ENCODE measurements at regions not wholly inside any gene's neighbourhood (a gene's known extent, or its start where the extent isn't known, plus 50 kb on each side); places are given as distances from the start of the nearest gene placed in this dataset.

DNA sequence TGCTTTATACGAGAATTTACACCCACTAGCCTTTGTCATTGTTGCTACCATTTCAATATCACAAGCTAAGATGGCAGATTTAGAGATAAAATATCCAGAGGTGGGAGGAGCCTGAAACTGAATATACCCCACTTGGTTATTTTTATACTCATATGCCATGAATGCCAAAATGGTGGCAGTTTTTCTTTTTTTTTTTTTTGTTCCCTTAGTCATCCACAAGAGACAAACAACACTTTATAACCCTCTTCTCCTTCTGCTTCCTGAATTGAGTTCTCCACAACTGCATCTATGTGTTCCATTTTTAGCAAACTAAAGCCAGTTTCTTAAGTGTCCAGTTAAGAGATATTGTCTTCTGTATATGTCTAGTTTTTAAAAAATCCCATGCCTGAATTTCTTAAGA is 558.4 kb downstream of the LMO4 start:
- H3K36me3 ChIP-seq (ENCODE audit: control insufficient read depth in 2 of 2, insufficient read depth in 2 of 2, low read length in 1 of 2), result no peaks in the 10 kb centered on the region
- BruUV-seq (replicated peaks), result no TSS peak
- H3K79me2 ChIP-seq (ENCODE audit: control insufficient read depth, insufficient read depth, low read length), result no peaks in the 10 kb centered on the region
- H3K9ac ChIP-seq (ENCODE audit: control insufficient read depth, insufficient read depth, low read length), result no peak overlapping the region
- POLR2A ChIA-PET, result no interaction called here
- ATAC-seq (no peak), FAIRE-seq (no peak), DNase-seq (ENCODE audit: low read depth, low spot score) (no peak)
- no peak overlapping the region for H3K4me3 ChIP-seq
- no peaks in the 10 kb centered on the region for H4K20me1 ChIP-seq (ENCODE audit: control insufficient read depth, insufficient read depth)
- H2AFZ ChIP-seq (ENCODE audit: control insufficient read depth, low read depth, low read length), result no peak overlapping the region
- H3K27ac ChIP-seq (ENCODE audit: control insufficient read depth, insufficient read depth), result no peak overlapping the region
- no peak overlapping the region for H3K4me2 ChIP-seq (ENCODE audit: control insufficient read depth, insufficient read depth)
- 0% methylated on average over 1 of the region's 1 CpG for WGBS (ENCODE audit: insufficient coverage, insufficient replicate concordance, low lambda C conversion rate, missing lambda C conversion rate)
- H3K9me3 ChIP-seq (replicated peaks; ENCODE audit: control insufficient read depth, insufficient read depth, low read length), result no peaks in the 10 kb centered on the region
- CTCF ChIA-PET, result interaction anchor here (0.7 kb wide), 1 partner anchor 67 kb away, joined by 3 read pairs; no protein-coding TSS in a partner anchor
- no peaks in the 10 kb centered on the region for H3K27me3 ChIP-seq (replicated peaks in 1 of 2; ENCODE audit: control insufficient read depth in 2 of 2, insufficient read depth in 2 of 2, low read length in 1 of 2)
- in situ Hi-C loops (cut with MboI) (no loop called here), intact Hi-C loops (cut with micrococcal nuclease; ENCODE audit: unreplicated experiment) (no loop called here)
- SMC1A ChIA-PET (ENCODE audit: uncharacterized antibody, unreplicated experiment), result no interaction called here
- H3K4me1 ChIP-seq (ENCODE audit: control insufficient read depth, insufficient read depth, low read length), result no peaks in the 10 kb centered on the region
- RAD21 ChIA-PET (ENCODE audit: unreplicated experiment), result no interaction called here
- TF ChIP-seq JUND (IDR thresholded peaks at IDR 0.05; ENCODE audit: low read depth, low read length) (no peak), MTA2 (IDR thresholded peaks at IDR 0.05; ENCODE audit: low read depth) (no peak), RBBP5 (conservative IDR thresholded peaks at IDR 0.05) (no peak), SMAD5 (IDR thresholded peaks at IDR 0.05; ENCODE audit: low read depth) (no peak), SREBF2 (IDR thresholded peaks at IDR 0.05; ENCODE audit: low read length) (no peak), MEF2B (IDR thresholded peaks at IDR 0.05; ENCODE audit: partially characterized antibody, poor library complexity, severe bottlenecking) (no peak), HDGF (IDR thresholded peaks at IDR 0.05) (no peak), RB1 (IDR thresholded peaks at IDR 0.05; ENCODE audit: borderline replicate concordance) (no peak), STAT1 (conservative IDR thresholded peaks at IDR 0.05) (no peak), RUNX3 (IDR thresholded peaks at IDR 0.05; ENCODE audit: low read length) (no peak), ZNF622 (IDR thresholded peaks at IDR 0.05) (no peak)
- TF ChIP-seq, protein P1, sequence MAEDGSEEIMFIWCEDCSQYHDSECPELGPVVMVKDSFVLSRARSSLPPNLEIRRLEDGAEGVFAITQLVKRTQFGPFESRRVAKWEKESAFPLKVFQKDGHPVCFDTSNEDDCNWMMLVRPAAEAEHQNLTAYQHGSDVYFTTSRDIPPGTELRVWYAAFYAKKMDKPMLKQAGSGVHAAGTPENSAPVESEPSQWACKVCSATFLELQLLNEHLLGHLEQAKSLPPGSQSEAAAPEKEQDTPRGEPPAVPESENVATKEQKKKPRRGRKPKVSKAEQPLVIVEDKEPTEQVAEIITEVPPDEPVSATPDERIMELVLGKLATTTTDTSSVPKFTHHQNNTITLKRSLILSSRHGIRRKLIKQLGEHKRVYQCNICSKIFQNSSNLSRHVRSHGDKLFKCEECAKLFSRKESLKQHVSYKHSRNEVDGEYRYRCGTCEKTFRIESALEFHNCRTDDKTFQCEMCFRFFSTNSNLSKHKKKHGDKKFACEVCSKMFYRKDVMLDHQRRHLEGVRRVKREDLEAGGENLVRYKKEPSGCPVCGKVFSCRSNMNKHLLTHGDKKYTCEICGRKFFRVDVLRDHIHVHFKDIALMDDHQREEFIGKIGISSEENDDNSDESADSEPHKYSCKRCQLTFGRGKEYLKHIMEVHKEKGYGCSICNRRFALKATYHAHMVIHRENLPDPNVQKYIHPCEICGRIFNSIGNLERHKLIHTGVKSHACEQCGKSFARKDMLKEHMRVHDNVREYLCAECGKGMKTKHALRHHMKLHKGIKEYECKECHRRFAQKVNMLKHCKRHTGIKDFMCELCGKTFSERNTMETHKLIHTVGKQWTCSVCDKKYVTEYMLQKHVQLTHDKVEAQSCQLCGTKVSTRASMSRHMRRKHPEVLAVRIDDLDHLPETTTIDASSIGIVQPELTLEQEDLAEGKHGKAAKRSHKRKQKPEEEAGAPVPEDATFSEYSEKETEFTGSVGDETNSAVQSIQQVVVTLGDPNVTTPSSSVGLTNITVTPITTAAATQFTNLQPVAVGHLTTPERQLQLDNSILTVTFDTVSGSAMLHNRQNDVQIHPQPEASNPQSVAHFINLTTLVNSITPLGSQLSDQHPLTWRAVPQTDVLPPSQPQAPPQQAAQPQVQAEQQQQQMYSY (CRISPR knock-in tag; IDR thresholded peaks at IDR 0.05), result no peak
- TF ChIP-seq, protein P2, sequence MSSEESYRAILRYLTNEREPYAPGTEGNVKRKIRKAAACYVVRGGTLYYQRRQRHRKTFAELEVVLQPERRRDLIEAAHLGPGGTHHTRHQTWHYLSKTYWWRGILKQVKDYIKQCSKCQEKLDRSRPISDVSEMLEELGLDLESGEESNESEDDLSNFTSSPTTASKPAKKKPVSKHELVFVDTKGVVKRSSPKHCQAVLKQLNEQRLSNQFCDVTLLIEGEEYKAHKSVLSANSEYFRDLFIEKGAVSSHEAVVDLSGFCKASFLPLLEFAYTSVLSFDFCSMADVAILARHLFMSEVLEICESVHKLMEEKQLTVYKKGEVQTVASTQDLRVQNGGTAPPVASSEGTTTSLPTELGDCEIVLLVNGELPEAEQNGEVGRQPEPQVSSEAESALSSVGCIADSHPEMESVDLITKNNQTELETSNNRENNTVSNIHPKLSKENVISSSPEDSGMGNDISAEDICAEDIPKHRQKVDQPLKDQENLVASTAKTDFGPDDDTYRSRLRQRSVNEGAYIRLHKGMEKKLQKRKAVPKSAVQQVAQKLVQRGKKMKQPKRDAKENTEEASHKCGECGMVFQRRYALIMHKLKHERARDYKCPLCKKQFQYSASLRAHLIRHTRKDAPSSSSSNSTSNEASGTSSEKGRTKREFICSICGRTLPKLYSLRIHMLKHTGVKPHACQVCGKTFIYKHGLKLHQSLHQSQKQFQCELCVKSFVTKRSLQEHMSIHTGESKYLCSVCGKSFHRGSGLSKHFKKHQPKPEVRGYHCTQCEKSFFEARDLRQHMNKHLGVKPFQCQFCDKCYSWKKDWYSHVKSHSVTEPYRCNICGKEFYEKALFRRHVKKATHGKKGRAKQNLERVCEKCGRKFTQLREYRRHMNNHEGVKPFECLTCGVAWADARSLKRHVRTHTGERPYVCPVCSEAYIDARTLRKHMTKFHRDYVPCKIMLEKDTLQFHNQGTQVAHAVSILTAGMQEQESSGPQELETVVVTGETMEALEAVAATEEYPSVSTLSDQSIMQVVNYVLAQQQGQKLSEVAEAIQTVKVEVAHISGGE (CRISPR knock-in tag; IDR thresholded peaks at IDR 0.05), result no peak
- TF ChIP-seq, protein P3, sequence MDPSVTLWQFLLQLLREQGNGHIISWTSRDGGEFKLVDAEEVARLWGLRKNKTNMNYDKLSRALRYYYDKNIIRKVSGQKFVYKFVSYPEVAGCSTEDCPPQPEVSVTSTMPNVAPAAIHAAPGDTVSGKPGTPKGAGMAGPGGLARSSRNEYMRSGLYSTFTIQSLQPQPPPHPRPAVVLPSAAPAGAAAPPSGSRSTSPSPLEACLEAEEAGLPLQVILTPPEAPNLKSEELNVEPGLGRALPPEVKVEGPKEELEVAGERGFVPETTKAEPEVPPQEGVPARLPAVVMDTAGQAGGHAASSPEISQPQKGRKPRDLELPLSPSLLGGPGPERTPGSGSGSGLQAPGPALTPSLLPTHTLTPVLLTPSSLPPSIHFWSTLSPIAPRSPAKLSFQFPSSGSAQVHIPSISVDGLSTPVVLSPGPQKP (IDR thresholded peaks at IDR 0.05; ENCODE audit: low read depth, low read length), result no peak

All from GM12878 (cell line).